NB4 (cell line): ENCODE measurements at regions not wholly inside any gene's neighbourhood (a gene's known extent, or its start where the extent isn't known, plus 50 kb on each side); places are given as distances from the start of the nearest gene placed in this dataset.

Source experiments
- DNase-seq: peaks from one replicate; pipeline ENCODE4 v3.0.0; 2010; ENCODE audit warnings: low read depth
- H3K4me3 ChIP-seq: one replicate; pipeline ENCODE4 v1.5.1; 2011; ENCODE audit warnings: mild to moderate bottlenecking, low read depth, low read length, moderate library complexity
- CTCF ChIP-seq: IDR thresholded peaks from one replicate; pipeline ENCODE4 v1.5.1; 2012; ENCODE audit warnings: low read depth, low read length
- MYC ChIP-seq: IDR thresholded peaks from 2 replicates; pipeline ENCODE4 v1.6.1; 2011; ENCODE audit warnings: low read depth, low read length
- POLR2A ChIP-seq: IDR thresholded peaks from 2 replicates; pipeline ENCODE4 v1.6.1; 2011; ENCODE audit warnings: mild to moderate bottlenecking; ENCODE audit not compliant: insufficient read length; ENCODE audit errors: extremely low read depth
- TF ChIP-seq, protein P1 (sequence below): IDR thresholded peaks from 2 replicates; pipeline ENCODE4 v1.6.1; 2011; ENCODE audit warnings: low read depth, low read length

- no peak for DNase-seq
- TF ChIP-seq, protein P1, sequence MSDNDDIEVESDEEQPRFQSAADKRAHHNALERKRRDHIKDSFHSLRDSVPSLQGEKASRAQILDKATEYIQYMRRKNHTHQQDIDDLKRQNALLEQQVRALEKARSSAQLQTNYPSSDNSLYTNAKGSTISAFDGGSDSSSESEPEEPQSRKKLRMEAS: no peak
- no peak for TF ChIP-seq MYC
- TF ChIP-seq CTCF: no peak
- no peak for TF ChIP-seq POLR2A
- H3K4me3 ChIP-seq: no peak overlapping the region
Observed at GRCh38 chr14:22412926-22413411, 176.1 kb downstream of the DAD1 start.

DNA sequence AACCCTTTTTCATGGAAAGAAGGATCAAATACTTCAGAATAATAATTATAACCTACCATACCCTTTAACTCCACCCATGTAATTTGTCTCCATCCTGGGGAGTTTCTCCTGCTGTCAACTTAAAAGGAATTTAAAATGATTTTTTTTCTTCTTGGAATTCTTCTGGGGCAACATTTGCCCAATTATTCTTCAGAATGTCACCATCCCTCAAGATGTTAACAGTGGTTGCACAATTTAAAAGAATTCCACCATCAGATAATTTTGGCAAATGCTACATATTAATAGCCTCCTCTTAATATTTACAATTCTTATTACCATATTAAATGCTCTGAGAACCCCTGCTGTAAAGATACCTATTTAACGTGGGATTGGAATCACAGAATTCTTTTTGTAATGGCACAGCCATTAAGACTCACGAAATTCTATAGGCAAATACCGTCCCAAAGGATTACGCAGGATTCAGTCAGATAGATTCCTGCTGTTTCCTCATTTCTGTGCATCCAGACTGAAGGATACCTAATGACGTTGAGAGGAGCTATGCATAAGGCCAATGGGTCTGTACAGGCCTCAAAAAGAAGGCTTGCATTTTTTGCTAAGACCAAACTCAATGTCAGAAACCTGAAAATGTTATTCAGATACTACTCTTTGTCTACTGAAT, 177.5 kb downstream of the DAD1 start:
- no peak for DNase-seq
- TF ChIP-seq POLR2A: no peak
- TF ChIP-seq, protein P1: no peak
- TF ChIP-seq MYC: no peak
- TF ChIP-seq CTCF: no peak
- no peak overlapping the region for H3K4me3 ChIP-seq

DNA sequence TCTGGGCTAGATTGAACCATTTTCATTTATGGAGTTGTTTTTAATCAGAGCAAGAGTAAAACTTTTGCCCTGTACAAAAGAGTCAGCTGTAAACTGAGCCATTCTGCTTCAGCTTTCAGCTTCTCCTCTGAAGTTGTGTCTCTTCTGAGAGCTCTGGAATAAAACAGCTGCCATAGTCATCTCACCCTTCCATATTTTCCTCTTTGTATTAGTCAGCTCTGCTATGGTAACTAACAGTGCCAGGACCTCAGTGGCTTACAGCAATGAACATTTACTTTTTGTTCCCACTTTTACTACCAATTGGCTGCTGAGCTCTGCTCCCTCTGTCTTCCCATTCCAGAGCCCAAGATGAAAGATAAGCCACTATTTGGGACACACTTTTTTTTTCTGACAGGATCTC, 178.5 kb downstream of the DAD1 start:
- TF ChIP-seq, protein P1: no peak
- TF ChIP-seq POLR2A: no peak
- no peak for TF ChIP-seq MYC
- TF ChIP-seq CTCF: no peak
- H3K4me3 ChIP-seq: no peak overlapping the region
- no peak for DNase-seq

DNA sequence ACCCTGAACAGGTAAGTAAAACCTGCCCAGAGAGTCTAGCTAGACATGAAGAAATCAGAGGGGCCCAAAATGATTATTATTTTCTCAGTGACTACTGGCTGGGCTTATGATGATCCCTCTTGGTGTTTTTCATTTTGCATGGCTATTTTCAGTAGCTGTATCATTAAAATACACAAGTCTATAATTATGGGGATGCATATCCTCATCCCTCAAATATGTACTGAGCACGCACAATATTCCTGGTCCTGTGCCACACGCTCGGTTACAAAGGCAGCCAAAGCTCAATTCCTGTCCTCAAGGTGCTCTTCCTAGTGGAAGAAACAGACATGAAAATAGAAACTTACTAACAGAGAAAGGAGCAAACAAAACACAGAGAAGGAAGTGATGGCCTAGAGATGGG, 180.0 kb downstream of the DAD1 start:
- DNase-seq: no peak
- TF ChIP-seq POLR2A (no peak), MYC (no peak), CTCF (no peak)
- TF ChIP-seq, protein P1: no peak
- no peak overlapping the region for H3K4me3 ChIP-seq

GRCh38 chr14:22408547-22408946, 180.5 kb downstream of the DAD1 start:
- DNase-seq: no peak
- no peak overlapping the region for H3K4me3 ChIP-seq
- TF ChIP-seq POLR2A (no peak), CTCF (no peak), MYC (no peak)
- TF ChIP-seq, protein P1: no peak
